ENCODE measurements at regions not wholly inside any gene's neighbourhood (a gene's known extent, or its start where the extent isn't known, plus 50 kb on each side); places are given as distances from the start of the nearest gene placed in this dataset.

DNA sequence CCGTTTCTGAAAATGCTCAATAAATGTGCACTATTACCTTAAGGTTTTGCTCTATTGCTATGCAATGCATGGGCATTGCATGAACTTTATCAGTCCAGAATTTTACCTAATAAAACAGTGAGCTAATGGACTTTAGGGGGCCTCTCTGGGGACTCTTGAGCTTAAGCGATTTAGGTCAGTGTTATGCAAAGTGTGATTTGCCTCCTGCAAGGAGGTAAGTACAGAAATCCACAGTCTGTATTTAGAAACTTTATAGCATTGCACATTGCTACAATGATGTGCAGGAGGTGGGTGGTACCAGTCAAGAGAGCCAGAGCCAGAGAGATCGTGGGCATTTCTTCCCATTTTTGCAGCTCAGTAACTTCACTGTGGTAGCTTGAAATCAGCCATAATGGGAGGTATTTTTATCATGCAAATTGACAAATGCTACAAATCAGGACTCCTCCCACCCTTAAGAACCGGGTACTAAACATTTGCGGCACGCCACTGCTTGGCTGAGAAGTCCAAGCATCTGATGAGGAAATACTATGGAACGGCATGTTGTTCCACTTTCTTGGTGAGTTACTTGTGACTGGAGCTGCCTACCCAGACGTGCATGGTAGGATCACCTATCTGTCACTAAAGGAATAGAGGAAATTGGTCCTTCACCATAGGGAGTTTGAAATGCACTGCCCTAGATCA is 174.6 kb upstream of the PGRMC2 start (continued):
- no peak for TF ChIP-seq OVOL2 (CRISPR knock-in tag; IDR thresholded peaks at IDR 0.05; ENCODE audit: borderline replicate concordance)
- no peak for TF ChIP-seq IRF2 (CRISPR knock-in tag; IDR thresholded peaks at IDR 0.05; ENCODE audit: borderline replicate concordance, low read depth)
- no peak for TF ChIP-seq CTCF (IDR thresholded peaks at IDR 0.05)
- no peak for TF ChIP-seq MYBL2 (CRISPR knock-in tag; IDR thresholded peaks at IDR 0.05)
- TF ChIP-seq ESRRA (CRISPR knock-in tag; IDR thresholded peaks at IDR 0.05; ENCODE audit: borderline replicate concordance), result no peak

DNA sequence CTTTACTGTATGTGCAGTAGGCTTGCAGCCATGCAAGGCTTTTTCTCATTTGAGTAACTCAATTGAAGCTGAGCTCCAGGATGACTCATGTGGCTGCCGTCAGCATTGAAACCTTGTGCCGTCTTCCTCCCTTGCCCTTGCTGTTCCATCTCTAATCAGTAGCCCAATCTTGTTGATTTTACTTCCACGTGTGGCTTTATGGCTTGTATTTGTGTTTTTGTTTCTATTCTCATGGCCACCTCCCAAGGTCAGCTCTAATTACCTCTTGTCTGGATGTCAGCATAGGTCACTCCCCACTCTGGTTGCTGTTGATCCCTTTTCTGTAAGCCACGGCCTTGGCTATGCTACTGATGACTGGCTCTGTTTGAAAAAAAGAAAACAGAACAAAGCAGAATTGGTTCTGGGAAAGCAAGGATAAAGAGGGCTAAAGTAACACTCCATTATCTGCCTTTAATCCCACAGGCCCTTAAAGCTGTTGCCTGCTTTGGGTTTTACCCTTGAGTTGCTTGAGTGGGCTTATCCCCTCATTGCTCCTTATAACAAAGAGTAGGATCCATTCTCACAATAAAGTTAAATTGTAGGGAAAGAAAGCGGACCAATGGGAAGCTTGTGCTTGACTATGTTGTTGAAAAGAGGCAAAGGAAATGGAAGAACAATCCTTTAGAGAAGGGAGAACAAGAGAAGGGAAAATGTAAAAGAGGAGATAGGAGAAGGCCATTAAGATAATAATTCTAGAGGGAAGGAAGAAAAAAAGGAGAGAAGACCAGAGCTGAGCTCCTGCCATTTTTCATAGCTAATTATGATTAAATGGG is 173.9 kb upstream of the PGRMC2 start:
- H3K4me1 Mint-ChIP-seq, result peaks cover 4% of the 10 kb centered on the region; the same call in 1 of the 2 replicates
- no peak overlapping the region for H3K27ac Mint-ChIP-seq
- ATAC-seq, result peak; percentile 32; the same call in 1 of the 2 replicates
- TF ChIP-seq TEAD1 (CRISPR knock-in tag; IDR thresholded peaks at IDR 0.05) (no peak), HMGA2 (CRISPR knock-in tag; IDR thresholded peaks at IDR 0.05) (no peak), CREM (CRISPR knock-in tag; IDR thresholded peaks at IDR 0.05) (no peak)
- TF ChIP-seq, protein P1, sequence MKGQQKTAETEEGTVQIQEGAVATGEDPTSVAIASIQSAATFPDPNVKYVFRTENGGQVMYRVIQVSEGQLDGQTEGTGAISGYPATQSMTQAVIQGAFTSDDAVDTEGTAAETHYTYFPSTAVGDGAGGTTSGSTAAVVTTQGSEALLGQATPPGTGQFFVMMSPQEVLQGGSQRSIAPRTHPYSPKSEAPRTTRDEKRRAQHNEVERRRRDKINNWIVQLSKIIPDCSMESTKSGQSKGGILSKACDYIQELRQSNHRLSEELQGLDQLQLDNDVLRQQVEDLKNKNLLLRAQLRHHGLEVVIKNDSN (CRISPR knock-in tag; IDR thresholded peaks at IDR 0.05), result no peak
- TF ChIP-seq, protein P2, sequence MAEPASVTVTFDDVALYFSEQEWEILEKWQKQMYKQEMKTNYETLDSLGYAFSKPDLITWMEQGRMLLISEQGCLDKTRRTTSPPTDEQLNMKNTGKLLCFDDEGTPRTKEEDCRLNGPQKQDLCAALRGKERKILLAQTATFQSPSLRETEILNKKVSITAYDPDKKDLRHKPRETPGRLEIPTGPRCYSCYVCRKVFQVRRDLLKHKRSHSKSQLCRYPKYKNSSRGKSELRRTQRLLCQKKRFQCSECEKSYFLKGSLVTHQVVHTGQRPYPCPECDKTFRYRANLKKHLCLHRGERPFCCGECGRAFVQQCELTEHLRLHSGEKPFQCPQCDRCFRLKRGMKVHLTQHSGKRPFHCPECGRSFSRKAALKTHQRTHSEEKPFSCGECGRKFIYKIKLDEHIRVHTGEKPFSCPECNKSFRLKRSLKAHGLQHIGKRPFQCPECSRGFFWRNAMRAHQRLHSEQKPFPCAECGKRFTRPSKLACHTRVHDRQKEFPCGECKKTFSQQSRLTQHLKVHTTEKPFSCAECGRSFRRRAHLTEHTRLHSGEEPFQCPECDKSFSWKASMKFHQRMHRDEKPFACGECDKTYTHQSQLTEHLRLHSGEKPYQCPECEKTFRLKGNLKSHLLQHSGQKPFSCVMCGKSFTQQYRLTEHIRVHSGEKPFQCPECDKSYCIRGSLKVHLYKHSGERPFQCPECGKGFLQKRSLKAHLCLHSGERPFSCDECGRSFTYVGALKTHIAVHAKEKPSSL (CRISPR knock-in tag; conservative IDR thresholded peaks at IDR 0.05), result no peak
- TF ChIP-seq, protein P3, sequence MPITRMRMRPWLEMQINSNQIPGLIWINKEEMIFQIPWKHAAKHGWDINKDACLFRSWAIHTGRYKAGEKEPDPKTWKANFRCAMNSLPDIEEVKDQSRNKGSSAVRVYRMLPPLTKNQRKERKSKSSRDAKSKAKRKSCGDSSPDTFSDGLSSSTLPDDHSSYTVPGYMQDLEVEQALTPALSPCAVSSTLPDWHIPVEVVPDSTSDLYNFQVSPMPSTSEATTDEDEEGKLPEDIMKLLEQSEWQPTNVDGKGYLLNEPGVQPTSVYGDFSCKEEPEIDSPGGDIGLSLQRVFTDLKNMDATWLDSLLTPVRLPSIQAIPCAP (CRISPR knock-in tag; IDR thresholded peaks at IDR 0.05), result no peak
- H3K4me3 Mint-ChIP-seq, result no peak overlapping the region
- peaks cover 10% of the 10 kb centered on the region for H3K36me3 Mint-ChIP-seq
- ChIA-PET CTCF (interaction anchor here (3.7 kb wide), 1 partner anchor 8 kb away, joined by 22 read pairs; no protein-coding TSS in a partner anchor), POLR2A (interaction anchor here (0.6 to 0.7 kb wide), 2 partner anchors 676 to 1659 kb away, joined by 3 to 4 read pairs; no protein-coding TSS in a partner anchor)
- DNase-seq (ENCODE audit: low spot score), result no peak
- H3K9me3 Mint-ChIP-seq, result peaks cover 12% of the 10 kb centered on the region
- H3K27me3 Mint-ChIP-seq (ENCODE audit: low read depth), result no peaks in the 10 kb centered on the region; the same call in 1 of the 2 replicates

GRCh38 chr4:128459547-128459946 is 171.9 kb upstream of the PGRMC2 start:
- ChIA-PET POLR2A (no interaction called here), CTCF (no interaction called here)
- Mint-ChIP-seq H3K4me3 (no peak overlapping the region), H3K27ac (no peak overlapping the region), H3K4me1 (peaks cover 6% of the 10 kb centered on the region), H3K36me3 (peaks cover 10% of the 10 kb centered on the region), H3K27me3 (ENCODE audit: low read depth) (no peaks in the 10 kb centered on the region; the same call in 1 of the 2 replicates), H3K9me3 (peaks cover 12% of the 10 kb centered on the region)
- DNase-seq (ENCODE audit: low spot score), result no peak
- ATAC-seq, result no peak
- no peak for TF ChIP-seq NFATC4 (CRISPR knock-in tag; IDR thresholded peaks at IDR 0.05)
- no peak for TF ChIP-seq CBFB (CRISPR knock-in tag; IDR thresholded peaks at IDR 0.05; ENCODE audit: low read depth)
- TF ChIP-seq, protein P4, sequence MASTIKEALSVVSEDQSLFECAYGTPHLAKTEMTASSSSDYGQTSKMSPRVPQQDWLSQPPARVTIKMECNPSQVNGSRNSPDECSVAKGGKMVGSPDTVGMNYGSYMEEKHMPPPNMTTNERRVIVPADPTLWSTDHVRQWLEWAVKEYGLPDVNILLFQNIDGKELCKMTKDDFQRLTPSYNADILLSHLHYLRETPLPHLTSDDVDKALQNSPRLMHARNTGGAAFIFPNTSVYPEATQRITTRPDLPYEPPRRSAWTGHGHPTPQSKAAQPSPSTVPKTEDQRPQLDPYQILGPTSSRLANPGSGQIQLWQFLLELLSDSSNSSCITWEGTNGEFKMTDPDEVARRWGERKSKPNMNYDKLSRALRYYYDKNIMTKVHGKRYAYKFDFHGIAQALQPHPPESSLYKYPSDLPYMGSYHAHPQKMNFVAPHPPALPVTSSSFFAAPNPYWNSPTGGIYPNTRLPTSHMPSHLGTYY (CRISPR knock-in tag; IDR thresholded peaks at IDR 0.05), result no peak
